Upper lobe of left lung (tissue), 6 donors: ENCODE measurements at regions not wholly inside any gene's neighbourhood (a gene's known extent, or its start where the extent isn't known, plus 50 kb on each side); places are given as distances from the start of the nearest gene placed in this dataset.
"Not testable (repeated sequence)": the region's sequence is repeated elsewhere in the genome, so short reads cannot be mapped to it uniquely, and the experiment has no call there.

Source experiments
- ATAC-seq, 2 donors: fragments of 200-7000 bp; cut with Tn5 transposase; one replicate each; pipeline ENCODE4 v1.9.1; 2022; ENCODE audit warnings: mild to moderate bottlenecking in 2 of 2, moderate library complexity in 2 of 2; ENCODE audit not compliant: low FRiP score in 2 of 2
- DNase-seq, 2 donors: peaks; one replicate each; pipeline ENCODE4 v3.0.0-alpha.2; 2019 to 2020
- H3K27ac ChIP-seq, 4 donors: fragments of 200-600 bp; sonication (generic); one replicate each; pipeline ENCODE4 v1.5.1; 2016 to 2019
- H3K27me3 ChIP-seq, 4 donors: fragments of 200-600 bp; sonication (generic); one replicate each; pipeline ENCODE4 v1.5.1; 2017 to 2019
- H3K36me3 ChIP-seq, 4 donors: fragments of 200-600 bp; sonication (generic); one replicate each; pipeline ENCODE4 v1.5.1; 2016 to 2019
- H3K4me1 ChIP-seq, 4 donors: fragments of 200-600 bp; sonication (generic); one replicate each; pipeline ENCODE4 v1.5.1; 2018 to 2019
- H3K4me3 ChIP-seq, 4 donors: fragments of 200-600 bp; sonication (generic); one replicate each; pipeline ENCODE4 v1.5.1; 2017 to 2019; ENCODE audit warnings: mild to moderate bottlenecking in 2 of 4, moderate library complexity in 1 of 4
- H3K9me3 ChIP-seq, 4 donors: fragments of 200-600 bp; sonication (generic); one replicate each; pipeline ENCODE4 v1.5.1; 2018 to 2019
- CTCF ChIP-seq, 6 experiments: fragments of 450-650 bp in 4 of 6; fragments of 200-600 bp in 2 of 6; sonication (generic) in 2 of 6; IDR thresholded peaks; one replicate each; pipeline ENCODE4 v1.5.1; 2016 to 2019; ENCODE audit warnings: antibody characterized with exemption in 6 of 6
- EP300 ChIP-seq, 4 donors: sonication (generic); formaldehyde crosslinking; IDR thresholded peaks; one replicate each; pipeline ENCODE4 v1.5.1; 2017; ENCODE audit warnings: antibody characterized with exemption in 4 of 4, control low read depth in 2 of 4
- POLR2A ChIP-seq, 4 donors: fragments of 450-650 bp; IDR thresholded peaks; one replicate each; pipeline ENCODE4 v1.5.1; 2016 to 2017; ENCODE audit warnings: antibody characterized with exemption in 4 of 4, mild to moderate bottlenecking in 2 of 4
- POLR2AphosphoS5 ChIP-seq, 2 donors: sonication (generic); formaldehyde crosslinking; IDR thresholded peaks; one replicate each; pipeline ENCODE4 v1.5.1; 2017; ENCODE audit warnings: antibody characterized with exemption in 2 of 2
- WGBS, 2 donors: methylation state at CpG; one replicate each; pipeline ENCODE4 v1.1.5; 2017 to 2018; 5-methylcytosine and 5-hydroxymethylcytosine counted together
- donor health status: DM: no; HTN: no; CAD: no; lungs with moderate emphysema.
- donor health status: DM: no; HTN: yes; CAD: no; lungs with severe emphysema.

DNA sequence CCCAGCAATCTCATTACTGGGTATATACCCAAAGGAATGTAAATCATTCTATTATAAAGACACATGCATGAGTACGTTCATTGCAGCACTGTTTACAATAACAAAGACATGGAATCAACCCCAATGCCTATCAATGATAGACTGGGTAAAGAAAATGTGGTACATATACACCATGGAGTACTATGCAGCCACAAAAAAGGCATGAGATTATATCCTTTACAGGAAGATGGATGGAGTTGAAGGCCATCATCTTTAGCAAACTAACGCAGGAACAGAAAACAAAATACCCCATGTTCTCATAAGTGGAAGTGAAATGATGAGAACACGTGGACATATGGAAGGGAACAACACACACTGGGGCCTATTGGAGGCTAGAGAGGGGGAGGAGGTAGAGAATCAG, 115.7 kb downstream of the NUS1 start:
- Histone ChIP-seq H3K27ac (no peak overlapping the region), H3K36me3 (no peaks in the 10 kb centered on the region), H3K4me3 (no peak overlapping the region), H3K9me3 (no peaks in the 10 kb centered on the region), H3K4me1 (no peaks in the 10 kb centered on the region), H3K27me3 (no peaks in the 10 kb centered on the region)
- 66 to 74% methylated on average over 3 of the region's 3 CpGs for WGBS, 2 donors
- DNase-seq = no peak
- TF ChIP-seq CTCF (IDR thresholded peaks at IDR 0.05) (no peak), POLR2AphosphoS5 (IDR thresholded peaks at IDR 0.05) (no peak), EP300 (IDR thresholded peaks at IDR 0.05) (no peak)
- no peak for ATAC-seq

DNA sequence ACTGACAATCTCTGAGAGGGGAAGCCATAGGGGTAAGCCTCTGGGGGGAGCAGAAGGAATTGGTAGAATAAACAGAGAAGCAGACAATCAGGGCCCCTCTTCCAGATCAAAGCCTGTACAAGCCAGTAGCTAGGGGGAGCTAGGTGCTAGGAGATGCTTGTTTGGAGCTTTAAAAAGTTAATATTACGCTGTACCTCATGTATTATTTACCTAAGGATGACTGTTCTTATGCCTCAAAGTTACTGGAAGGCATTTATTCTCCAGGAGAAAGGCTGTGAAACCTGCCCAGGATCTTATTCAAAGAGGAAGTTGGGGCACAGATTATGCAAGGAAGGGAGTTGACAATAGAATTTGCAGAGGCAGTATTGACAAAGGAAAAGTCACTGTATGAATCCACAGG, 111.8 kb upstream of the SLC35F1 start:
- no peak overlapping the region for H3K4me3 ChIP-seq
- 40 to 45% methylated on average over 1 of the region's 1 CpG for WGBS, 2 donors
- H3K9me3 ChIP-seq = no peaks in the 10 kb centered on the region
- ATAC-seq = no peak
- no peaks in the 10 kb centered on the region for H3K4me1 ChIP-seq
- no peaks in the 10 kb centered on the region for H3K36me3 ChIP-seq
- no peak for DNase-seq
- TF ChIP-seq CTCF (IDR thresholded peaks at IDR 0.05) (no peak), EP300 (IDR thresholded peaks at IDR 0.05) (no peak), POLR2A (IDR thresholded peaks at IDR 0.05) (no peak), POLR2AphosphoS5 (IDR thresholded peaks at IDR 0.05) (no peak)
- H3K27me3 ChIP-seq = no peaks in the 10 kb centered on the region
- no peak overlapping the region for H3K27ac ChIP-seq

GRCh38 chr6:117798819-117799218, 108.2 kb upstream of the SLC35F1 start:
- DNase-seq, H3K27me3 ChIP-seq, ATAC-seq, H3K27ac ChIP-seq, H3K36me3 ChIP-seq, H3K9me3 ChIP-seq, H3K4me3 ChIP-seq, H3K4me1 ChIP-seq: not testable (repeated sequence)
- WGBS, 2 donors = 100% methylated on average over 2 of the region's 2 CpGs

DNA sequence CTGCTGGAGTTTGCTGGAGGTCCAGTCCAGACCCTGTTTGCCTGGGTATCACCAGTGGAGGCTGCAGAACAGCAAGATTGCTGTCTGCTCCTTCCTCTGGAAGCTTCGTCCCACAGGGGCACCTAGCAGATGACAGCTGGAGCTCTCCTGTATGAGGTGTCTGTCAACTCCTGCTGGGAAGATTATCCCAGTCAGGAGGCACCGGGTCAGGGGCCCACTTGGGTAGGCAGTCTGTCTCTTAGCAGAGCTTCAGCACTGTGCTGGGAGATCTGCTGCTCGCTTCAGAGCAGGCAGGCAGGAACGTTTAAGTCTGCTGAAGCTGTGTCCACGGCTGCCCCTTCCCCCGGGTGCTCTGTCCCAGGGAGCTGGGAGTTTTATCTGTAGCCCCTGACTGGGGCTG, 96.8 kb upstream of the SLC35F1 start:
- Histone ChIP-seq H3K4me3 (no peak overlapping the region), H3K27me3 (no peaks in the 10 kb centered on the region), H3K9me3 (no peaks in the 10 kb centered on the region), H3K4me1 (no peaks in the 10 kb centered on the region), H3K27ac (no peak overlapping the region), H3K36me3 (no peaks in the 10 kb centered on the region)
- TF ChIP-seq EP300 (IDR thresholded peaks at IDR 0.05) = no peak
- no peak for TF ChIP-seq POLR2A (IDR thresholded peaks at IDR 0.05)
- TF ChIP-seq CTCF (IDR thresholded peaks at IDR 0.05) = no peak
- TF ChIP-seq POLR2AphosphoS5 (IDR thresholded peaks at IDR 0.05) = no peak
- DNase-seq (no peak), ATAC-seq (no peak)
- 79% methylated on average over 5 of the region's 6 CpGs; no CpG with 5 or more reads in 1 of the 2 donors for WGBS, 2 donors

DNA sequence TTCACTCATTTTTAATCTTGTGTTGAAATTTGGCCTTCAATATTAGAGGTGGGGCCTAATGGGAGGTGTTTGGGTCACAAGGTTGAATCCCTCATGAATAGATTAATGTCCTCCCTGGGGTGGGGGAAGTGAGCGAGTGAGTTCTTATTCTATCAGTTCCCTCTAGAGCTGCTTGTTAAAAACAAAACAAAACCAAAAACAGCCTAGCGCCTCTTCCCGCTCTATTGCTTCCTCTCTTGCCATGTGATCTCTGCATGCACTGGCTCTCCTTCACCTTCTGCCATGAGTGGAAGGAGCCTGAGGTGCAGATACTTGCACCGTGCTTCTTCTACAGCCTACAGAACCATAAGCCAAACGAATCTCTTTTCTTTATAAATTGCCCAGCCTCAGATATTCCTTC, 89.6 kb upstream of the SLC35F1 start:
- H3K27ac ChIP-seq = no peak overlapping the region
- H3K36me3 ChIP-seq = no peaks in the 10 kb centered on the region
- ATAC-seq (no peak), DNase-seq (no peak)
- no peaks in the 10 kb centered on the region for H3K27me3 ChIP-seq
- no peaks in the 10 kb centered on the region for H3K4me1 ChIP-seq
- no peak for TF ChIP-seq EP300 (IDR thresholded peaks at IDR 0.05)
- TF ChIP-seq POLR2AphosphoS5 (IDR thresholded peaks at IDR 0.05) = no peak
- TF ChIP-seq POLR2A (IDR thresholded peaks at IDR 0.05) = no peak
- TF ChIP-seq CTCF (IDR thresholded peaks at IDR 0.05) = no peak
- no peak overlapping the region for H3K4me3 ChIP-seq
- no peaks in the 10 kb centered on the region for H3K9me3 ChIP-seq
- WGBS, 2 donors = 87 to 88% methylated on average over 5 of the region's 5 CpGs
